Esophagus mucosa (tissue), 1 donor: ENCODE measurements at regions not wholly inside any gene's neighbourhood (a gene's known extent, or its start where the extent isn't known, plus 50 kb on each side); places are given as distances from the start of the nearest gene placed in this dataset.

Source experiments
- ATAC-seq: fragments of 200-7000 bp; cut with Tn5 transposase; one replicate; pipeline ENCODE4 v1.9.1; 2020
- donor health status: DM: yes; HTN: yes; CAD: no.

DNA sequence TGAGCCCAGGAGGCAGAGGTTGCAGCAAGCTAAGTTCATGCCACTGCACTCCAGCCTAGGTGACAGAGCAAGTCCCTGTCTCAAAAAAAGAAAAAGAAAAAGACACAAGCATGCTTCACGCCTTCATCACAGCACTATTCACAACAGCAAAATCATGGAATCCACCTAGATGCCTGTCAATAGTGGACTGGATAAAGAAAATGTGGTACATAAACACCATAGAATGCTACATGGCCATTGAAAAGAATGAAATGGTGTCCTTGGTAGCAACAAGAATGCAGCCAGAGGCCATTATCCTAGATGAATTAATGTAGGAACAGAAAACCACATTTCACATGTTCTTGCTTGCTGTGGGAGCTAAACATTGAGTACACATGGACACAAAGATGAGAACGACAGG lies 392.6 kb downstream of the EIPR1 start:
- no peak for ATAC-seq

DNA sequence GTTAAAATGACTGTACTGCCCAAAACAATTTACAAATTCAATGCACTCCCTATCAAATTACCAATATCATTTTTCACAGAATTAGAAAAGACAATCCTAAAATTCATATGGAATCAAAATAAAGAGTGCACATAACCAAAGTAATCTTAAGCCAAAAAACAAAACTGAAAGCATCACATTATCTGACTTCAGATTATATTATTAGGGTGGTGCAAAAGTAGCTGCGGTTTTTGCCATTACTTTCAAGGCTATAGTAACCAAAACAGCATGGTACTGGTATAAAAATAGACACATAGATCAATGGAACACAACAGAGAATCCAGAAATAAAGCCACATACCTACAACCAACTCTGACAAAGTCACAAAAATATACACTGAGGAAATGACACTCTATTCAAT lies 396.6 kb downstream of the EIPR1 start:
- no peak for ATAC-seq

DNA sequence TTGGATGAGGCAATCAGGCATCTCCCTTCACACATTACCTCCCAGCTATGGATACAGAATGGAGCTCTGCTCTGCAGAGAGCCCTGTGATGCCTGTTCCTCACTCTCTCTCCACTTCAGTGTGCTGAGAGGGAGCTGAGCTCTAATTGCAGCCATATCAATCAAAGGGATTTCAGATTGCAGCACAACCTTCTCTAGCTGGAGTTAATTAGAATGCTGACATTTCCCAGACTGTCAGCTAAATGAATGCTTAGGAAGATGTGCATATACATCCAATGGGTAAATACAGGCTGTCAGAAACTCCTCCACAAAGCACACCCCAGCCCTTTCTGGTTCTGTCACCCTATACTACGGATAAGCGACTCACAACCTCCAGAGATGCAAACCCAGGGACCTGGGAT lies 402.6 kb downstream of the EIPR1 start:
- ATAC-seq: no peak

DNA sequence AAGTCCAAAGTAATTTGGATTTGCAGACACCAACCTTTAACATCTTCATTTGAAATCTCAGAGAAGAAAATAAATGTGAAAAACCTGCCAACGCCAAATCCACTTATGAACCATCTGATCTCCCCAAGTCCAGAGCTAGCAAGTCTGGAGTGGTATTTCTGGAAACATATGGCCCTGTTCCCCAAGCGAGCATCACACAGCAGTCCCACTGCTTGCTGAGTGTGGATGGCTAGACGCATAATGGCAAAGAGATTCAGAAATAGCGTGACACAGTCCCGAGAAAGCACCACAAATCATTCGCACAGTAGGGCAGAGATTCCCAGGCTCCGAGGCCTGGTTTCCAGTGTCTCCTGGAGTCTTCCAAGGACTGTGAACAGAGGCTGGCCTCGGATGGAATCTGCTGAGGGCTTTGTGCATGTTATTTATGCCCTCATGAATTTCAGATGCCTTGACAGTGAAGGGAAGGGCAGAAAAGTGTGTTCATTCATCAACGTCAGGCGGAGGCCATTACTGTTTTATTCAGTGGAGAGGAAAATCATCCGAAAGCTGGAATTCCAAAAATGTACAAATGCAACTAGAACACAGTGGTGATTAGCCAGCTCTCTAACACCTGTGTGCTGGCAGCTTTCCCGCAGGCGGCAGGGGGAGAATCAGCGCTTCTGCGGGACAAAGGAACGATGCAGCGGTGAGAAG lies 417.0 kb downstream of the EIPR1 start:
- no peak for ATAC-seq

DNA sequence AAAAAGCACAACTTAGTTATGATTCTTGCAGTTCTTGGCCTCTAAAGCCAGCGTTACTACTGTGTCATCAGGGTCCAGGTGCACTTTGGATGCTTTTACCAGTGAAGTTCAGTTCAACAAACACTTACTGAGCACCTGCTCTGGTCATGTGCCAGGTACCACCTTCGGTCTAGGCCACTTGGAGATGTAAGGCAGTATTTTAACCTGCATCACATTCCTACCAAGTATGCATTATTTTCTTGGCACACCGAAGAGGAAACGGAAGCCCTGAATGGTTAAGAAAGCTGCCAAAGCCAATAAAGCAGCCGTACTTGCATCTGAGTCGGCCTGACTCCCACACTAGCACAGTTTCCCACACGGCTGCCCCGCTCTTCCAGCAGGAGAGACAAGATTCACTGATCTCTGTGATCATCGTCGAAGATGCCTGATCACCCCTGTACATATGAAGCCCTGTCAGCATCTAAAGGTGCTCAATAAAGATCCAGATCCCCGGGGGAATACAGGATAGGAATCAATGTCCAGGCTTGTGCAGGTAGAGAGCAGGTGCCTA lies 427.1 kb downstream of the EIPR1 start:
- no peak for ATAC-seq

DNA sequence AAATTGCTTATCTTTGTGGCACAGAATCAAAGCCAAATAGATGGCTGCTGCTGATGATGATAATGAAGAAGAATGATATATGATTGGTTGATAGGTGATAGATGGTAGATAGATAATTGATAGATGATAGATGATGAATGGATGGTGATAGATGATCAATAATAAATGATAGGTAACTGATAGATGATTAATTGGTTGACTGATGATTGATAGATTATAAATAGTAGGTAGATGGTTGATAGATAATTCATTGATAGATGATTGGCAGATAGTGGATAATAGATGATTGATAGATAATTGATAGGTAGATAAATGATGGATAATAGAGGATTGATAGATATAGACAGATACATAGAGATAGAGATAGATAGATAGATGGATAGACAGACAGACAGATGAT lies 430.2 kb downstream of the EIPR1 start:
- no peak for ATAC-seq

DNA sequence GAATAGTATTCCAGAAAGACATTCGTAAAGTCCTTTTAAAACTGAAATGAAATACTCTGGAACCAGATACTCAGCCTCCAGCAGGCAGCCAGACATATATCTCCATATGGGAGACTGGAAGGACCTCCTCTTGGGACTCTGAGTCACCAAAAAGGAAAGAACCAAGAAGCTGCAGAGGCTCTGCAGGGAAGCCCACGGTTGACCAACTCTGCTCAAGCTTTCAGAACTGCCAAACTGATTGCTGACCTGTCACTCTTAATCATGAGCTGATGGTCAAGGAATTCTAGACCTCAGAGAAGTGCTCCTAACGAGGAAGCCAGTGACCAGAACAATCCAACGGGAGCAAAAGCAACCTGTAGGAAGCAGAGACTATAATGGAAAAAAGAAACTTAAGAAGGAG lies 434.7 kb downstream of the EIPR1 start:
- no peak for ATAC-seq

DNA sequence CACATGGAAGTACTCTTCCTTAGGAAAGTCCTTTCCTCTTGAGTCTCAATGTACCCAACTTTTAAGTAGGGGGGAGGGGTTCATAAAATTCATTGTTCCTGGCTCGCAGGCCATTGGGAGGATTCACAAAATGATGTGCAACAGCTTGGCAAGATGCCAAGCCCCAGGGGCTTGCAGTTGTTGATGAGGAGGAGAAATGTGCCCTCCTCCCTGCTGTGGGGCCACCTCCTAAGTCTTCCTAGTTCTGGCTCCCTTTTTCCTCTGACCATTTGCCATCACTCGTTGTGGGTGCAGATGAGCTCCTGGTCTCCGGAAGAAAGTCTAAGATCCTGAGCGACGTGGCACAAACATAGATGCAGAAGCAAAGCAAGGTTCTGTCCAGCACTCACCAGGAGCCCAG lies 435.4 kb downstream of the EIPR1 start:
- ATAC-seq: no peak

DNA sequence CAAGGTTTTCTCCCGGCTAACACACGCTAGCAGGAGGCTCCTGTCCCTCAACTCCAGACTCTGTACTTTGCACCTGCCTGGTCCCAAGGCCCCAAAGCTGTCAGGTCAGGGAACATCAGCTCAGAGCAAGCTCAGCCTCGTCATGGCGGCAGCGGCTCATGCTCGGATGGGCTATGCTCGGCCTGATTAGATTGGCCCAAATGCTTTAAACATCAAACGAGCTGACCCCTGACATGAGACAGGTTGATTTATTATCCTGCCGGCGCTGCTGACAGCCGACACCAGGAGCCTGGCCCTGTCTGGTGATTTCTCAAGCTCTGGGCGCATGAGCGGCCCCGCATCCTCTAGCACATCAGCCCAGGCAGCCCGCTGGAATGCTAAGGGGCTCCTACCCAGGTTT lies 436.4 kb downstream of the EIPR1 start:
- no peak for ATAC-seq

DNA sequence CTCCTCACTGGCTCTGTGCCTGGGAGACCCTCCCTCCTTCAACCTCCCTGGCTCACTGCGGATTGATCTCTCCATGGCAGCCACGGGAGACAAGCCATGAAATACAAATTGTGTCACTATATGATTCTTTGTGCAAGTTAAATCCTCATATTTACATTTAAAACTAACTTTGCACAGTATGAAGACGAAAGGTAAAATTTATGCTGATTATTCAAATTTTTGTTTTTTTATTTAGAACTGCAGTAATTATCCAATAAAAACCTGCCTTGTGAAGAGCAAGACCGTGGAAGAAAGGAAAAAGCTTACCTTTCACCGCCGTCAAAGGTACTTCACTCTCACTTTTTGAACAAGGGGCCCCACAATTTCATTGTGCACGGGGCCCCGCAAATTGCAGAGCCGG lies 436.9 kb downstream of the EIPR1 start:
- ATAC-seq: no peak

DNA sequence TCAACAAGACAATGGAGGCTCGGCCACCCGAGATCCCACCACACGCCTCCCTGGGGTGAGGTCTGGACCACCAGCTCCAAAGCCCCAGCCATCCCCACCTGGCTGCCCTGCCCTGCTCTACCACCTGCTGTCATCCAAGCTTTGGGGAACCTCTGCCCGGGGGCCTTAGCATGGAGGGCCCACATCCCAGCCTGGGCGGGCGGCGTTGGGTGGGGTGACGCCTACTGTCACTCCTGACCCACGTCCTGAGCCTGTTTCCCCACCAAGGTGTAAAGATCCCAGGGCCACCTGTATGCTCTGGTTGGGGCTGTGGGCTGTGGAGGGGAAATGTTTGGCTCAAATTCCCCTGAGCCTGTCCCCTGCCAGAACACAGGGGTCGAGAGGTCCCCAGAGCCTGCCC lies 437.6 kb downstream of the EIPR1 start:
- ATAC-seq: no peak

DNA sequence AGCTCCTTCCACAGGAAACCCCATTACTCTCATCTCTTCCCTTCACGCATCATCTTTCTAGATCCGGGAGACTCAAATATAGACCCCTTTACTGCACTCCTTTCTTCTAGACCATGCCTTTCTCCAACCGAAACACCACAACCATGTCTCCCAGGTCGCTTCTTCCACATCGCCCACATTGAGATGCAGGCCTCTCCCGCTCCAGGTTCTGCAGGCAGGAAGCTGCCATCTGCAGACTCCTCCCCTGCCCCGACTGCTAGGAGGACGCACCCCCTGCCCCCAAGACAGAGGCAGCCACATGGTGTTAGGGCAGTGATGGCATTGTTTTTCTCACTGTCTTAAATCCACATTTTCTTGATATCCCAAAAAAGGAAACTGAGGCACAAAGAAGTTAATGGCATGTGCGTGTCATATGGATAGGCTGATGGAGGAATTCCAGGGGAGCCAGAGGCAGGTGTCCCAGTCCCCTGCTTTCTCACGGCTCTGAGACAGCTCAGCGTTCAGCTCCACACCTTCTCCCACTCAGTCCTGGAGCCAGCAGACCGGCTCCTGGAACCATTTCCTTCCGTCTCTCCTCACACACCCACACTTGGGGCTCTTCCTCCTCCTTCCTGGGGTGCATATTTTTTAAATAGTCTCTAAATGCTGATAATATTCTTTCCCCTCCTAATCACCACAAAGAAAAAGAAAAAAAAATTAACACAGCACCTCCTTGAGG lies 438.4 kb downstream of the EIPR1 start:
- ATAC-seq: no peak

DNA sequence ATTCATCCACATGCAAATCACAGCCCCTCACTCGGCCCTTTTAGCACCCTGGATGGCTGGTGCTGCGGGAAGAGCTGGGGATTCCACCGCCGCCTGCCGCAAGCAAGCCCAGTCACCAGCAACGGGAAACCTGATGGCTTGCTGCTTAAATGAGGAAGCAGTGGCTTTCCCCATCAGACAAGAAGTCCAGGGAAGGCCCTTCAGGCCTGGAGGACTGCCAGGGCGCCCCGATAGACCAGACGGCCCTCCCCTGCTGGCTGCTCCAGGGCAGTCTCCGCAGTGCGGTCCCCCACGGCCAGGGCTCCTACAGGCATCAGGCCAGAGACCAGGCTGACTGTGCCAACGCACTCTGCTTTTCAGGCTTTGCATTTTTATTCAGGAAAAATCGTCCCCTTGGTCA lies 439.1 kb downstream of the EIPR1 start:
- no peak for ATAC-seq

DNA sequence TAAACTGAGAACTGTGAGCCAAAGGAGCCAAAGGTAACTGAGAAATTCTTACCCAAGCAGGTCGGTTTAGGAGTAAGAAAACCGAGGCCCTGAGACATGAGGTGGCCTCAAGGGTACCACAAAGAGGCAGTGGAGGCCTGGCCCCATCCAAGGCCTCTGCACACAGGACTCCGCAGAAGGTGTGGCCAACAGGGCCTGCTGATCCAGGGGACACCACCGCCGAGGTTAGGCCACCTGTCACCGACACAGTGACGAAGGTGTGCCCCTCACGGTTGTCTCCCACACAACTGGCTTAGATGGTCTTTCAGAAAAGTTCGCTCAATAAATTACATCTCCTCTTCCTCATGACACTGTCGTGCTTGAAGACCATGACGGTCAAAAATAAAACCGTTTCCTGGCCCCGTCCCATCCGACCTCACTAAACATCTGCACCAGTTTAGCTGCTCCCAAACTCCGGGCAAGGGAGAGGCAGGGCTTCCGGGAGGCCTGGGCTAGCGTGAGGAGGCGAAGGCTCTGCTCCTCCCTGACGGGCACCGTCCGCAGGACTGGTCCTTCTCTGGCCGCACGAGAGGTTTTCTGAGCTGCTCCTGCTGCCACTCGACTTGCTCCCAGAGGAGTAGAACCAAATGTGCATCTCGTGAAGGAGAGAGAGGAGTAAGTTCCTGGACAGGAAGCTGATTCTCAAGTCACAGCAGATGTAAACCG lies 442.0 kb downstream of the EIPR1 start:
- ATAC-seq: no peak

DNA sequence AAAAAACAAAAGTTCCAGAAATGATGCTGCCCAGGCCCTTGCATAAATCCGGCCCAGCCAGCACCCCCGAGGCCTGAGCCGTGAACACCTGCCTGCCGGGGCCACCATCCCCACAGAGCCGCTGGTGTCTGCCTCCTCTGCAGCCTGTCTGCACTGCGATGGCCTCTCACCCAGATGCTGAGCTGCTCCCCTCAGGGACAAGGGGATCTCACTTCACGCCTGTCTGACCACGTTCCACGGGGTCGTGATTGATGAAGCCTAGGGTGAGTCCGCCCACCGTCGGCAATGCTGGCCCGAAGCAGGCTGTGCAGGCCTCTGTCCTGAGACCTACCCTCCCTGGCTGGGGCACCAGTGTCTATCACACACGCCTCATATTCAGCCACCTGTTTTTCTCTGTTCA lies 444.2 kb downstream of the EIPR1 start:
- ATAC-seq: no peak

DNA sequence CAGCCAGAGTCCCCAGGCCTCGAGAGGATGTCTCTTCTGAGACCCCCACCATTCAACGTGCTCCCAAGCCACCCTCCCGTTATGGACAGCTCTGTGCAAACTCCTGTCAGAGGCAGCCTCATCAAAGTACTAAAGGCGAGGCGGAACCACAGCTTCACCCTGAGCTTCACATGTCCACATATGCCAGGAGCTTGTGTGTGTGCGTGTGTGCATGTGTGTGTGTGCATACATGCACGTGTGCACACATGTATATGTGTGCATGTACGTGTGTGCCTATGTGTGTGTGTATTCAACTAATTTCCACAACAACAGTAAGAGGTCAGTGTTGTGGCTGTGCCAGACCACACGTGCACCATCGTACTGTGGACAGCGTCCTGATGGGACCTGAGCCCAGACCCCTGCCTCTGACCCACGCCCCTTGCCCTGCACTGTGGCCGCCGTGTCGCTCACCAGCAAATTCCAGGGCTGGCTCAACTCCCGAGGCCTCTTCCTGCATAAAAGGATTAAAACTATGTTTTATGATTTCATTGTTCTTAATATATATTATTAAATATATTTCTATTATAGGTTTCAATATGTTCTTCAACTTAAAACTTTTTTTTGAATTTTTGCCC lies 444.8 kb downstream of the EIPR1 start:
- no peak for ATAC-seq

DNA sequence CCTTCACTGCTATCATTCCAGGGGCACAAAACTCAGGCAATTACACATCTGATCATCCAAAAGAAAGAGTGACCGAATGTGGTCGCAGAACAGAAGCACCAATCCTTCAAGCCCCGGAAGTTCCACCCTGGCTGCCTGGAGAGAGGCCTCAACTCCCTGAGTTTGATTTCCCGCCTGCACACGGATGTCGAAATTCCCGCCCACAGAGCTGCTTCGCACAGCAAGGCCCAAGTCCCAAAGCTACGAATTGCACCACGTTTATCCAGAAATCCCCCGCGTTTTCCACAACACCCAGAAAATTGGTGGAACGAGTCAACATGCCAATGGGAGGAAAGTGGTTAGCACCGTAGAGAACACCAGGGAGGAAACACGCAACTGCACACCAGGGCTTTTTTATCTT lies 445.4 kb downstream of the EIPR1 start:
- ATAC-seq: no peak

DNA sequence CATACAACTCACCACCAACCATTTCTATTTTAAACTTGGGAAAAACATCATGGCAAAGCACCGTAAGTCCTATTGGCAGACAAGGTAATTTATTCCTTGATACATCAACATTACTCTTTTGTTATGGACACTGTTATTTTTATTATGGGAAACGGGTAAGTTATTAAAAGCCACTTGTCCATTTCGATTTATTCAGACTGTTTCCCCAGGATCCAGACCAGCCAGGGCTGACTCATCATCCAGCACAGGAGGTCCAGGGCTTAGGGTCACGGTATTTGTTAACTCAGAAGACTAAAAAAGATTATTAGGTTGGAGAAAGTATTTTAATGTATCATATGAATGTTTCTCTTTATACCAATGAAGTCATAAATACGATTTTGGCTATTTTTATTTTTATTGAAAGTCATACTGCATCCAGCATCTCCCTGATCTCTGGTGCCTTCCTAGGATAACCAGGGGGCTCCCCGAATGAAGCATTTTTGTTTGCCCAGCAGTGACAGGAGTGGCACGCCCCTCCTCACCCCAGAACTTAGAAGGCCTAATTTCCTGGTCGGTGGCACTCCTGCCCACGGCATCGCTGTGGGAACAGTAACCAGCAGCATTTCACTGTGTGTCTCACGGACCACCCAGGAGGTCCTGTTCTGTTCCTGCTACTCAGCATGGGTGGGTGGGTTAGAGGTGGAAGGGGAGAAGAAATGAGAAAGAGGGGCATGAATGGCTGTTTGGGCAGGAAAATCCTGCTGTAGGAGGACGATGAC lies 446.1 kb downstream of the EIPR1 start:
- ATAC-seq: no peak

DNA sequence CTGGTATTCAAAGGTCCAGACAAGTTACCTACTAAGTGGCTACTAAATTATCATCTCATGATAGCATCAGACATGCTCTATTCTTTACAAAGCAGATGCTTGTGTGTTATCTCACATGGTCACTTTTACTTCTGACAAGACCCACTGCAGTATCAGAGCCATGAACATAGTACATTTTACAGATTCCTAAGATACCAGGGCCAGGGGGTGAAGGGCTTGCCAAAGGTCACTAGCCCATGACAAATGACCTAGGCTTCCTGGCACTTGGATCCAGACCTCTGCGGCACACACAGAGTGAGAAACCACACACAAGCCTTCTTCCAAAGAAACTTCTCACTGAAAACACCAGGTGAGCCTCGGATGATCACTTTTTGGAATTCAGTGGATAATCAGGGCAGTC lies 446.8 kb downstream of the EIPR1 start:
- no peak for ATAC-seq

DNA sequence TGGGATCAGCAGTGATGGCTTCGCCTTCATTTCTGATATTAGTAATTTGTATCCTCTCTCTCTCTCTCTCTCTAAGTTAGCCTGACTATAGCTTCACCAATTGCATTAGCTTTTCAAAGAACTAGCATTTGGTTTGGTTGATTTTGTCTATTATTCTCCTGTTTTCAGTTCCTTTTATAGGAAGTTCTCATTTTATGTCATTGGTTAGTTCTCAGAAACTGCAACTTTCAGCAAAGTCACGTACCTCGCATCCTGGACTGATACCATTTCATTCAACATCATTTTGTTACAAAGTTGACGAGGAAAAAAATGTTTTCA lies 450.8 kb downstream of the EIPR1 start:
- ATAC-seq: no peak

DNA sequence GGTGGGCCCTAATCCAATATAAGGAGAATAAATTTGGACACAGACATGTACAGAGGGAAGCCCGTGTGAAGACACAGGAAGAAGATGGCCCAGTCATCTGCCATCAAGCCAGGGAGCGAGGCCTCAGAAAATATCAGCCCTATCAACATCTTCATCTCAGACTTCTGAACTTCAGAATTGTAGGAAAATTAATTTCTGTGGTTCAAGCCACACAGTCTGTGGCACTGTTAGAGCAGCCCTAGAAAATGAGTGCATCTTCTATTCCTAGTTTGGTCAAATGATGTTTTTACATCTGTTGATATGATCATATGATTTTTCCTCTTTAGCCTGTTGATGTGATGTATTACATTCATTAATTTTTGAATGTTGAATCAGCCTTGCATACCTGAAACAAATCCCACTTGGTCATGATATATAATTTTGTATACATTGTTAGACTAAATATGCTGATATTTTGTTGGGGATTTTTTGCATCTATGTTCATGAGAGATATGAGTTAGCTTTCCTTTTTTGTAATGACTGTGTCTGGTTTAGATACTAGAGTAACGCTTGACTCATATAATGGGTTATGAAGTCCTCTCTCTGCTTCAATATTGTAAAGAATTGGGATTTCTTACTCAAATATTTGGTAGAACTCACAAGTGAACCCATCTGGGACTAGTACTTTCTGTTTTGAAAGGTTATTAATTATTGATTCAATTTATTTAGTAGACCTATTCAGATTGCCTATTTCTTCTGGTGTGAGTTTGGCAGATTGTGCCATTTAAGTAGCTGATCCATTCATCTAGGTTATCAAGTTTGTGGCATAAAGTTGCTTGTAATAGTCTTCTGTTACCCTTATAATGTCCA lies 451.4 kb downstream of the EIPR1 start:
- no peak for ATAC-seq

DNA sequence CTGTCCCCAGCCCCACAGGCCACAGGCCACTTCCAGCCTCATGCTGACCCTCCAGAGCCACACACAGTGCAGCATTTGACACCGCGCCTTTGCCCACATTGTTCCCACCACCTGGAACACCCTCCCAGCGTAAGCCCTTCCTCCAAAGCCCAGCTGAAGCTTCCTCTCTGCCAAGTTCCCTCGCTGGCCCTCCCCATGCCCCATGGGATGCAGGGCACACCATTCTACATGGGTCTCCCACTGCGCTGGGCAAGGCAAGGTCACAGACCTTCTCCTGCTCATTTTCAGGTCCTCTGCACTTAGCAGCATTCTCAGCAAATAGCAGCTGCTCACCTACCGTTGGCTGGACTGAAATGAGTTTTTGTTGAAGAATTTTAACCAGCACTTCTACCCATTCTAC lies 455.5 kb downstream of the EIPR1 start:
- ATAC-seq: no peak
